ENCODE measurements at regions not wholly inside any gene's neighbourhood (a gene's known extent, or its start where the extent isn't known, plus 50 kb on each side); places are given as distances from the start of the nearest gene placed in this dataset.
"Not testable (repeated sequence)": the region's sequence is repeated elsewhere in the genome, so short reads cannot be mapped to it uniquely, and the experiment has no call there.

- DNase-seq: not testable (repeated sequence)
Observed at GRCh38 chr6:158881276-158881675, 62.1 kb upstream of the EZR start.

GRCh38 chr6:158879180-158879579 lies 60.0 kb upstream of the EZR start:
- peak; percentile 96 for DNase-seq

GRCh38 chr6:158877716-158878115 lies 58.5 kb upstream of the EZR start:
- no peak for DNase-seq

GRCh38 chr6:158876886-158877285 lies 57.7 kb upstream of the EZR start:
- DNase-seq: no peak

GRCh38 chr6:158870649-158870957 lies 51.4 kb upstream of the EZR start:
- no peak for DNase-seq

- DNase-seq: peak; percentile 97
Observed at GRCh38 chr6:158869826-158870648, 50.9 kb upstream of the EZR start.

- no peak for DNase-seq
Observed at GRCh38 chr6:158868890-158869825, 50.0 kb upstream of the EZR start.
